Right ventricle myocardium superior (tissue), 1 donor: ENCODE measurements at regions not wholly inside any gene's neighbourhood (a gene's known extent, or its start where the extent isn't known, plus 50 kb on each side); places are given as distances from the start of the nearest gene placed in this dataset.
"Not testable (repeated sequence)": the region's sequence is repeated elsewhere in the genome, so short reads cannot be mapped to it uniquely, and the experiment has no call there.

Experiments
- ATAC-seq: fragments of 200-7000 bp; cut with Tn5 transposase; one replicate; pipeline ENCODE4 v1.9.1; 2020; ENCODE audit warnings: mild to moderate bottlenecking; ENCODE audit not compliant: poor library complexity
- DNase-seq: peaks from one replicate; pipeline ENCODE4 v3.0.0-alpha.2; 2020
- intact Hi-C: fragments of 100-400 bp; cut with DNase I; formaldehyde crosslinking; loops from one replicate; pipeline ENCODE4 v1.11.2; 2022
- donor health status: DM: no; HTN: yes; CAD: no; lungs with severe emphysema.

DNA sequence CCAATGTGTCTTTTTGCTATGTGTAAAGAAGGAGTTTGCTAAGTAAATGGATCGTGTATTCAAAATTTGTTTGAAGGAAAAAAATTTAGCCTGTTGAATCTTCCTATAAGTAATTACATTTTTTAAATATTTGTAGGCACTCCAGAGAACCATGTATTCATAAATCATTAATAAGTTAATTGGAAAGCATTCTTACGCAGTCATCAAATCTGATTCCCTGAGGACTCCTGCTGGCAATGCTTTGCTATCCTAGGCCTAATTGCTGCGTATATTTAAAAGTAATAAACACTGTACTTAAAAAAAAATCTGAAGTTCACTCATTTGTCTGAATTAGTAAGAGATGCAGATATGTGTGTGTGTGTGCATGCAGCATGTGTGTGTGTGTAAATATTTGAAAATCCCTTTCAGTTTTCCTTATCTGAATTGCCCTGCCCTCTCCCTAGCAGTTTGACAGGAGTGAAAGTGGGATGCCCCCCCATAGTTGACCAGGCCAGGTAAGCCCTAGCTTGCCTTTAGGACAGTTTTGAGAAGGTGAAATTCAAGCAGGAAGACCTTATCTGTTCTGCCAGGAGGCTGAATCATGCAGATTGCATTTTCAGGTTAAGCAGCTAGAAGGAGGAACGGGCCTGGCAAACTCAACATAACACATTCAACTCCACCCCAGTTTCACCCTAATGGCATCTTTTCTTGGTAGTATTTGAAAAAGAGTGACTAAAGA lies 81.2 kb upstream of the DNAH5 start:
- DNase-seq (no peak), ATAC-seq (no peak)
- intact Hi-C loops: no loop called here

DNA sequence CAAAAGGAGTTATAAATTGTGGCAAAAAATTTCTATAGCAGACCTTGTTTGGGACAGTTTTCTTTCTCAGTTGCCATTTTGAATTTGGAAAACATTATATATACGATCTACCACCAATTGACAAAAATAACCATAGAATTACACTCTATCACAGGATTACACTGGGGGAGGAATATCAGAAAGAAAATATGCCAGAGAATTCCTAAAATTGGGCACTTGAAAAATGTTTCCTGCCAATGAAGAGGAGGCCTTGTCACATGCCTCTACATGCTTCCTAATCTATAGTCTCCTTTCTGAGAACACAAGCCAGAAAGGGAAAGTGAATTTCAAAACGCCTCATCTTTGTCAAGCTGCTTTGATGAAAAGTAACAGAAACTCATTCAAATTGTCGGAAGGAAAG lies 78.5 kb upstream of the DNAH5 start:
- no peak for ATAC-seq
- intact Hi-C loops: no loop called here
- no peak for DNase-seq

DNA sequence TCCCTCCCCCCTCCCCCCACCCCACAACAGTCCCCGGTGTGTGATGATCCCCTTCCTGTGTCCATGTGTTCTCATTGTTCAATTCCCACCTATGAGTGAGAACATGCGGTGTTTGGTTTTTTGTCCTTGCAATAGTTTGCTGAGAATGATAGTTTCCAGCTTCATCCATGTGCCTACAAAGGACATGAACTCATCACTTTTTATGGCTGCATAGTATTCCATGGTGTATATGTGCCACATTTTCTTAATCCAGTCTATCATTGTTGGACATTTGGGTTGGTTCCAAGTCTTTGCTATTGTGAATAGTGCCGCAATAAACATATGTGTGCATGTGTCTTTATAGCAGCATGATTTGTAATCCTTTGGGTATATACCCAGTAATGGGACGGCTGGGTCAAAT lies 76.5 kb upstream of the DNAH5 start:
- ATAC-seq, intact Hi-C loops, DNase-seq: not testable (repeated sequence)

DNA sequence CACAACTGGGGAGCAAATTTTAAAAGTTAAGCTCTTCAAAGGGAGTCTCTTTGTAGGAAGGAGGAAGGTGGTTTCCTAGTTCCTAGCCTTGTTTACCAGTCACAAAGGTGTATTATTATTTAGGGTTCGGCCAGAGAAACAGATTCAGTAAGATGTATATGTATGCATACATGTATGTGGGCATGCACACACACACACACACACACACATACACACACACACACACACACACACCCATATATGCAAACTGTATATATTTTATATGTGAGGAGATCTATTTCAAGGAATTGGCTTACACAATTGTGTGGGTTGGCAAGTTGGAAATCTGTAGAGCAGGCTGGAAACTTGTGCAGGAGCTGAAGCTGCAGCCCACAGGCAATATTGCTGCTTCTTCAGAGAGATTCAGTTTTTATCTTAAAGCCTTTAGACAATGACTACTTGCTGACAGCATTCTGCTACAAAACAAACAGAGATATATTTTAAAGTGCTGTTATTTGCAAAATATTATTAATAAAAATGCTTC lies 75.3 kb upstream of the DNAH5 start:
- ATAC-seq (no peak), DNase-seq (no peak)
- intact Hi-C loops: no loop called here

DNA sequence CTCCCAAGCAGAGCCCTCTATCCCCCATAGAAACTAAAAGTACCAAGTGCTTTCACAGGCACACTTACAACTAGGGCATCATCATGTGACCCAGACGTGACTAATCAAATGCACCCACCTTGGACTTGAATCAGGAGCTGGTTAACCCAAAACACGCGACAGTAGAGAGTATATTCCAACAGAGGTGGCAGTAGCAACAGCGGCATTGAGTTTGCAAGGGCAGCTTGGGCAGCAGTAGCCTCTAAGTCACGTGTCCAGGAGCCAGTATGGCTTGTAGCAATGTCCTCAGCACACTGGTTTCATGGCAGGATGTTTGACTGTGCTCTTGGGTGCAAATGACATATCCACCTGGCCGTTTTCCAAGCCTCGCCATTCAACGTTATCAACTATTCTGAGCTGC lies 73.4 kb upstream of the DNAH5 start:
- intact Hi-C loops: no loop called here

DNA sequence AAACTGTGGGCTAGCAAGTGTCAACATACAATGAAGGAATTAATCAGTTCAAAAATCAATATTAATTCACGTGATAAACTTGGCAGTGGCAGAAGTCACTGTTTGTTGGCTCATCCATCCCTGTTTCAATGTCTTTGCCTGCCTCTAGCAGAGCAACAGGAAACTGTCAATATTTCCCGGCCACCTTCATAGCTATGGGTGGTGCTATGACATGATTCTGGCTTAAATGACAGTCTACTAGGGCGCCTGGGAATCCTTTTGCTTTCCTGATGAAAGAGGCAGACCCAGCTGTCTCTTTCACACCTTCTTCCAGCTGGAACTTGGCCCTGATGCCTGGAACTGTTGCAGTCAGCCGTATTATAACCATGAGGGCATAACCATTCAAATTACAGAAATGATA lies 72.1 kb upstream of the DNAH5 start:
- DNase-seq: no peak
- intact Hi-C loops: no loop called here
- ATAC-seq: no peak

More for the DNA sequence above, 73.4 kb upstream of the DNAH5 start:
- DNase-seq: no peak
- ATAC-seq: no peak

DNA sequence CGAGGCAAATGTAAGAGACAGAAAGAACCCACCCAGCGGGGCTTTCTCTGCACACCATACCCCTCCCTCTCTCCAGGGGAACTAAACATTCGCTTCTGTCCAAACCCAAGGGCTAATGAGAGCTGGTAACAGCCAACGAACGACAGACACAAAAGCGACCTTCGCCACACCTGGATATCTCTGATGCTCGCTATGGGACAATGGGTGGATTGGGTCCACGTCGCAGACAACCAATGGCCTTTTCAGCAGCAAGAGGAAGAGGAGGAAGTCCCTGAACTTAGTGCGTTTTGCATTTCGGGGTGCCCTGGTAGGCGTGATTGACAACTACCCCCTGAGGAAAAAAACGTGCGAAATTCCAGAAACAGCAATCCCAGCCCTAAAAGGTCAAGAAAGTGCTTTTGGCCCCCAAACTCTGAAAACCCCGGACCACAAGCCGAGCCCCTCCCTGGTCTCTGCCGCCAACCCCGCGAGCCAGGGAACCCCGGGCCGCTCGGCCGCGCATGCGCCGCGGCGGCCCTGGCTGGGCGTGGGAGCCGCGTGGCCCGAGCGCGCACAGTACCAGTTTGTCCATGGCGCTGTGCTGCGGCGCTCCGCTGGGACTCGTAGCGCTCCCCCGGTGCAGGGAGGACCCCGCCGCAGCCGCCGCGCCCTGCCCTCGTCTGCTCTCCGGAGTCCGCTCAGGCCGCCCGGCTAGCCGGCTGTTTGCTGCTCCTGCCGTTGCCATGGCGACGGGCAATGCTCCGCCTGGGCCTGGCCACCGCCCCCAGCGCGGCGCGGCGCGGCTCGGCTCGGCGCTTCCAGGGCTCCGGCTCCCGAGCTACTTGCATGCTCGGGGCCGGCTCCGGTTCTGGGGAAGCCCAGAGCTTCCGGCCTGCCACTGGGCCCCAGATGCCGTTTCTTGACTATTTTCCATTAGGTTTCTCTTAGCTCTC lies 66.9 kb upstream of the DNAH5 start:
- intact Hi-C loops: no loop called here
- DNase-seq (peak; percentile 91), ATAC-seq (peak; percentile 97)

DNA sequence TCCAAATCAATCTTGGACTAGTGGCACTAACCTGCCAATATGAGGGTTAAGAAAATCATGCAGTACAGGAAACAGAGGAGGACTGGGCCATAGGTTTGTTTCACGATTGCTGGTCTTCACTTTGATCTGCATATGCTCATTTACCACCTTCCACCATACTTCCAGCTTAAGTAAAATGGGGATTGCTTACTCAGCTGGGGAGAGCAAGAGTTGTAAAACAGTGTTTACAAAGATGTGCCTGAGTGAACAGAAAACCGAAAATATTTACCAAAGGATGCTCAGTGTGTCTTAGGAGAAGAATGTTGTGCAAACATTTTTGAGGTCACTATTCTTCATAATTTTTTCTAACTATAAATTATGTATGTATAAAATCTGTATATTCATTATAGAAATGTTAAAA lies 65.1 kb upstream of the DNAH5 start:
- DNase-seq (no peak), ATAC-seq (no peak)
- intact Hi-C loops: loop anchor here (10.0 kb wide), 1 partner anchor 275 kb away; no protein-coding TSS in a partner anchor

DNA sequence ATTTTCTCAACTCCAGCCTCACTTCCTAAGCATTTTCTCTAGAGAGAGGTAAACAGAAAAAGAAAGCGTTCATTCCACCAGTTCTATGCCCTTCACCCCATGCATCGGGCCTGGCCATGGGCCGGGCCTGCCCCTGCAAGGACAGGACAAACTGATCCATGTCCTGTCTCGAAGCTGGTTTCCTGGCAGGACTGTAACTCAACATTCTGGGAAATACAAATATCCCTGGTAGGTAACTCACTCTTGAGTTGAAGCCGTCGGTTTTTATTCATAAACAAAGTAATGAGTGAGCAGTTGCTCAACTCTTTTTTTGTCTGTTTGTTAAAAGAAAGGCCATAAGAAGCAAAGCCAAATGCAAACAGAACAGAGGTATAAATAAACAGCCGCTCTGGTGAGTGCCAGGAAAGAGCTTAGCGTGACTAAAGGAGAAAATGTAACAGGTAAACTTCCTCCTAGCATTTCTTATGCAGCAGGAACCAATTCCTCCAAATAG lies 64.4 kb upstream of the DNAH5 start:
- intact Hi-C loops: loop anchor here (10.0 kb wide), 1 partner anchor 276 kb away; no protein-coding TSS in a partner anchor
- no peak for DNase-seq
- no peak for ATAC-seq

DNA sequence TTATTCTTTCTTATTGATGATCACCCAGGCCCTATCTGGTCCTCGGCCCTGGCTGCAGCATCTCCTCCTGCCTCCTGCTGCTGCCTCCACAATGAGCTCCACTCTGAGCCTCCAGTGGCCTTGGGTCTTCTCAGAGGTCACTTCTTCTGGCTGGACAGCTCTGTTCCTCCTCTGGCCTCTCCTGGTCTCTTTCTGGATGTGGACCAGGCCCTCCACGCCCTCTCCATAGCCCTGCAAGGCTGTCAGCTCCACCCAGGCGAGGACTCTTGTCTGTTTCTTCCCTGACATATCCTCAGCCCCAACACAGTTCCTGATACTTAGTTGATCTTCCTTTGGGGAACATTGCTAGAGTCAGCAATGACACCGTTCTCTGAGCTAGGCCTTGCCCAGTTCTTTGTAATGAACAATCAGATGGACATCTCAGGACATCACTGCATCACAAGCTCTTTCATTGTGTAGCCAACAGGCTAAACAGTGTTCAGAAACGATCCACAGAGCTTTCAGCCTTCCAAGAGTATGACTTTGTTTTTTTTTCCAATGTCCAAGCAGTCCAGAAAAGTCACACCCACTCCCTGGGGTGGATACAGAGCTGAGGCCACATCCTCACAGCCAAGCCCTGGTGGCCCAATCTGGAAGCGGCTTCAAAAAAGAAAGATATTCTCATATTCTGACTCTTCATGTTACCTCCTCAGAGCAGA lies 62.5 kb upstream of the DNAH5 start:
- ATAC-seq (peak; percentile 58), DNase-seq (peak; percentile 52)
- intact Hi-C loops: loop anchor here (10.0 kb wide), 1 partner anchor 278 kb away; no protein-coding TSS in a partner anchor

DNA sequence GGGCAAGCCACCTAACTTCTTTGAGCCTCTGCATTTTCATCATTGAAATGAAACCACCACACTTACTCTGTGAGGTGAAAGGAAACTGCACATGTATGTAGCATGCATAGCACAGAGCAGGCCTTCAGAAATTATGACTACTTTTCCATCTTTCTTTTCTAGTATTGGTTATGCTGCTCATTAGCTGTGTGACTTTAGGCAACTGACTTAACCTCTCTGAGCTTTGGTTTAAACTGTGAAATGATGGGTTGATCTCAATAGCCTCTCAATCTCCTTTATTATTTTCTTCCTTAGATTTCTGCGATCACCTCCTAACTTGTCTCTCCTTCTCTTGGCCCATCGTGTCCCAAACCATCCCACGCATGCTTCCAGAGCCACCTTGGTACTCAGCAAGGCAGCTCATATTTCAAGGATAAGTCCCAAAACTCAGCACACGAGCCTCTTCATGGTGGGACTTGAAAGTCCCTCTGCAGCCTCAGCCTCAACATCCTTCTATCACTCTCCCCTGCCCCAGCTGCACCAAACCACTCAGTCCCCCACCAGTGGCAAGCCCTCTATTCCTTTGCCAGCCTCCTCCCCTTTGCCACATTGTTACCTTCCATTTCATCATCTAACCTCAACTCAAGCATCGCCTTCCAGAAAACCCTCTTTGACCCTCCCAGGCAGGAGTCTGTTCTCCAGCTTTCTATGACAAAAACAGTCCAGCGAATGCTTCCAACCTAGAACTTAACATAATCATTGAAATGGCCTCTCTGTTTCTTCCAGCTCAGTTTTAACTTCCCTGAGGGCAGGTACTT lies 60.3 kb upstream of the DNAH5 start:
- intact Hi-C loops: loop anchor here (10.0 kb wide), 1 partner anchor 280 kb away; no protein-coding TSS in a partner anchor
- ATAC-seq (no peak), DNase-seq (no peak)

DNA sequence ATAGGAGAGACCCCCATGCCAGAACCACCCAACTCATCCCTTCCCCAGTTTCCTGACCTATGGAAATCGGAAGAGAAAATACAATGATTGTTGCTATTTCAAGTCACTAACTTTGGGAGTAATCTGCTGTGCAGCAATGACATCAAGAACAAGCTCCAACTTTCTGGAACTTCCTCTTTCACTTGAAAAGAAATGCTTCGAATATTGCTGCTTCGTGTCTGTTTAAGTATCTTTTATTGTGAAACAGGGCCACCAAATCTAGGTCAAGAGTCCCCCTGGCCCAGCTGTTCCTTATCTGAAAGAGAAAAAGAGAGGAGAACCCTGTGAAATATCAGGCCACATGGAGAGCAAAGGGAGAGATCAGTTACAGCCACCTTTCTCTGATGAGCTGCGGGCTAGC lies 59.4 kb upstream of the DNAH5 start:
- DNase-seq (no peak), ATAC-seq (no peak)
- intact Hi-C loops: loop anchor here (10.0 kb wide), 1 partner anchor 281 kb away; no protein-coding TSS in a partner anchor

DNA sequence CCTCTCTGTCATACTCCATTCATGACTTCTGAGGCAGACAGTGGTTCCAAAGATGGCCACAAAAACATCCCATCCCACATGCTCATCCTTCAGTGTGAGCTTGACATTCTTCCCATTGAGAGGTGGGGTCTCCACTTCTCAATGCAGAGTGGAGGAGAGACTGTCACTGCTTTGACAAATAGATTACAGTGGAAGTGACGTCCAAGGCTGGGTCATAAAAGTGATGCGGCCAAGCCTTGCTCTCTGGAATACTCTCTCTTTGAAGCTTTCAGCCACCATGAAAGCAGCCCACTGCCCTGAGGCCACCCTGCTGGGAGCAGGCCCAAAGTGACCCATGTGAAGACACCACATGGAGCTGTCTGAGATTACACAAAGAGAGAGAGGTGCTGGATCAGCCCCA lies 59.0 kb upstream of the DNAH5 start:
- no peak for DNase-seq
- no peak for ATAC-seq
- intact Hi-C loops: loop anchor here (10.0 kb wide), 1 partner anchor 281 kb away; no protein-coding TSS in a partner anchor

DNA sequence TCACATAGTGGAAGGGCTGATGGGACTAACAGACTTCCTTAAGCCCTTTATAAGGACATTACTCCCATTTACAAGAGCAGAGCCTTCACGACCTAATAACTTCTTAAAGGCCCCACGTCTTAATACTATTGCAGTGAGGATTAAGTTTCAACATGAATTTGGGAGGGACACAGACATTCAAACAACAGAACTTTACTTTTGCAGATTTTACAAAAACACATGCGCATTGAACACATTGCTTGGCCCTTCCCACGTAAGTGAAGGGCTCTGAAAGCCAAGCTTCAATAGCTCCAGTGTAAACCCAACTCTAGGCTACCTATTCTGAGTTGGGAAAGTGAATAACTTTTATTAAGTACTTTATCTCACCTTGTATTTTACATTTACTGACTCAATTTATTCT lies 53.8 kb upstream of the DNAH5 start:
- ATAC-seq (no peak), DNase-seq (no peak)
- intact Hi-C loops: no loop called here

DNA sequence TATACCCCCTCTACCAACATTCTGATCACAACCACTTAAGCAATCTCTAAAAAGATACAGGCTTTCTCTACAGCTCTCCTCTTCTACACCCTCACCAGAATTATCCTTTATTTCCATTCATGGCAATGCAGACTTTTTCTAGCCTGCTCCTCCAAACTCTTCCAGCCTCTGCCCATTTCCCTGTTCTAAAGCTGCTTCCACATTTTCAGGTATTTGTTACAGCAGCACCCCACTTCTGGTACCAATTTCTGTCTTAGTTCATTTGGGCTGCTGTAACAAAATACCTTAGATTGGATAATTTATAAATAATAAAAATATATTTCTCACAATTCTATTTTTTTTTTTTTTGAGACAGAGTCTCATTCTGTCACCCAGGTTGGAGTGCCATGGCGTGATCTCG lies 53.0 kb upstream of the DNAH5 start:
- ATAC-seq (no peak), DNase-seq (no peak)
- intact Hi-C loops: no loop called here

DNA sequence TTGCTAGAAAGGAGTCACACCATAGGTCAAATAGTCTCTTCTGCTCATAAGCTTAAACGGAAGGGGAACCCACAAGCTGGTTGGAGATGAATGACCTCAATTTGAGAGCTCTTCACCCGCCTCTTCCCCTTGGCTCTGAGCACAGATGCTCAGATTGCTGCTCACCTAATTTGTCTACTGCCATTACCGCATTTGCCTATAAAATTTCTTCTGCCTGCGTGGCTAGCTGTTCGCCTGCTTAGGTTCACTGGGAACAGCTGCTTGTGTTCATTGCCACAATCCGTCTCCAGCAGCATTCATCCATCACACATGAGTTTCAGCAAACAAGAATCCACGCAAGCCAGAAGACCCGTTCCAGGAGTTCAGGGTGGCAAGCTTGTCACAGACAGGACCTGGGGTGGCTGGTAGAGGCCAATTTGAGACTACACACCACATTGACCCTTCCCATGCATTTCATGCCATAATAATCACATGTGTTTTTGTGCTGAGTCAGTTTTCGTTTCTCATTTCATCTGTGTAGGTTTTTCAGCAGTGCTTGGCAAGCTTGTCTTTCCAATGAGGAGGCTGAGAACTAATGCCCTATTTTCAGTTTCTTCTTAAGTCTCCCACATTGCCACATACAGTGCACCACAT lies 50.2 kb upstream of the DNAH5 start:
- intact Hi-C loops: no loop called here
- no peak for DNase-seq
- no peak for ATAC-seq
